GM12878 (cell line): ENCODE measurements at regions not wholly inside any gene's neighbourhood (a gene's known extent, or its start where the extent isn't known, plus 50 kb on each side); places are given as distances from the start of the nearest gene placed in this dataset.

Experiments used
- ATAC-seq: fragments of 200-7000 bp; cut with Tn5 transposase; 3 replicates; pipeline ENCODE4 v1.9.1; 2020; ENCODE audit warnings: mild to moderate bottlenecking, moderate library complexity
- BruUV-seq: library from RNA; stranded (reverse); fragments of 400-500 nt; replicated peaks from 2 replicates; lab custom pipeline; 2021; lab: Mats Ljungman, UMichigan
- CTCF ChIA-PET: fragments of 300-600 bp; sonication (Branson Sonifier 250); formaldehyde crosslinking; extraction: SDS; loops from one replicate; lab custom pipeline; 2021; ENCODE audit warnings: inconsistent platforms; lab: Yijun Ruan, JAX
- POLR2A ChIA-PET: fragments of 350-600 bp; formaldehyde crosslinking; extraction: SDS; loops from one replicate; lab custom pipeline; 2021; ENCODE audit warnings: inconsistent platforms; lab: Charles Lee
- RAD21 ChIA-PET: fragments of 300-600 bp; sonication (Branson Sonifier 250); formaldehyde crosslinking; loops from one replicate; lab custom pipeline; 2023; ENCODE audit warnings: antibody characterized with exemption; ENCODE audit not compliant: unreplicated experiment; lab: Charles Lee
- SMC1A ChIA-PET: fragments of 300-600 bp; sonication (Branson Sonifier 250); formaldehyde crosslinking; loops from one replicate; lab custom pipeline; 2023; ENCODE audit not compliant: unreplicated experiment, uncharacterized antibody; lab: Charles Lee
- DNase-seq: peaks from one replicate; pipeline ENCODE4 v3.0.0-alpha.2; 2011; ENCODE audit warnings: low read depth, low spot score
- FAIRE-seq: peaks from 3 replicates; lab custom pipeline; 2011; peaks lifted over from hg19 to GRCh38; lab: Jason Lieb, UNC
- H2AFZ ChIP-seq: 2 replicates; pipeline ENCODE4 v1.6.0; 2011; ENCODE audit warnings: low read depth, low read length, control low read depth; ENCODE audit not compliant: control insufficient read depth
- H3K27ac ChIP-seq: 2 replicates; pipeline ENCODE4 v1.5.1; 2011; ENCODE audit warnings: control low read depth; ENCODE audit not compliant: control insufficient read depth, insufficient read depth
- H3K27me3 ChIP-seq, 2 experiments: replicated peaks in 1 of 2; 2 replicates each; pipeline versions ENCODE4 v1.6.0 to v1.6.1; 2011; ENCODE audit warnings: low read length in 1 of 2; ENCODE audit not compliant: control insufficient read depth in 2 of 2, insufficient read depth in 2 of 2
- H3K36me3 ChIP-seq, 2 experiments: 2 replicates each; pipeline ENCODE4 v1.5.1; 2011; ENCODE audit warnings: low read length in 1 of 2; ENCODE audit not compliant: control insufficient read depth in 2 of 2, insufficient read depth in 2 of 2
- H3K4me1 ChIP-seq: 2 replicates; pipeline ENCODE4 v1.6.1; 2011; ENCODE audit warnings: mild to moderate bottlenecking, low read length, moderate library complexity, mixed read lengths; ENCODE audit not compliant: control insufficient read depth, insufficient read depth
- H3K4me2 ChIP-seq: 2 replicates; pipeline ENCODE4 v1.6.0; 2011; ENCODE audit warnings: control low read depth; ENCODE audit not compliant: control insufficient read depth, insufficient read depth
- H3K4me3 ChIP-seq: fragments of 200-600 bp; sonication (generic); 2 replicates; pipeline ENCODE4 v1.5.1; 2016
- H3K79me2 ChIP-seq: 2 replicates; pipeline ENCODE4 v1.6.0; 2011; ENCODE audit warnings: low read length; ENCODE audit not compliant: control insufficient read depth, insufficient read depth
- H3K9ac ChIP-seq: 2 replicates; pipeline ENCODE4 v1.8.0; 2011; ENCODE audit warnings: low read length, control low read depth, mixed read lengths; ENCODE audit not compliant: control insufficient read depth, insufficient read depth
- H3K9me3 ChIP-seq: replicated peaks from 3 replicates; pipeline ENCODE4 v1.5.1; 2011; ENCODE audit warnings: mild to moderate bottlenecking, low read length; ENCODE audit not compliant: control insufficient read depth, insufficient read depth
- H4K20me1 ChIP-seq: 2 replicates; pipeline ENCODE4 v1.6.0; 2011; ENCODE audit not compliant: control insufficient read depth, insufficient read depth
- ATF2 ChIP-seq: IDR thresholded peaks from 2 replicates; pipeline ENCODE4 v1.6.1; 2012; ENCODE audit warnings: low read length, inconsistent platforms
- BCL3 ChIP-seq: IDR thresholded peaks from 2 replicates; pipeline ENCODE4 v1.6.1; 2011; ENCODE audit warnings: borderline replicate concordance, low read depth, mild to moderate bottlenecking, moderate library complexity, low read length; ENCODE audit not compliant: insufficient read depth, poor library complexity, severe bottlenecking
- NFYB ChIP-seq: IDR thresholded peaks from 2 replicates; pipeline ENCODE4 v1.6.1; 2011; ENCODE audit warnings: low read depth, mild to moderate bottlenecking, low read length, improper control_type of control experiment, moderate library complexity; ENCODE audit not compliant: insufficient read depth
- NRF1 ChIP-seq: conservative IDR thresholded peaks from 2 replicates; pipeline ENCODE4 v1.6.1; 2011; ENCODE audit warnings: mild to moderate bottlenecking, low read depth, low read length, improper control_type of control experiment
- PRDM15 ChIP-seq: fragments of 450-650 bp; formaldehyde crosslinking; IDR thresholded peaks from 2 replicates; pipeline ENCODE4 v1.4.0; 2020; ENCODE audit warnings: mild to moderate bottlenecking, moderate library complexity
- ZBTB4 ChIP-seq: fragments of 450-650 bp; formaldehyde crosslinking; IDR thresholded peaks from 2 replicates; pipeline ENCODE4 v1.4.0; 2022; ENCODE audit warnings: mild to moderate bottlenecking, moderate library complexity
- in situ Hi-C: fragments of 300-500 bp; cut with MboI; formaldehyde crosslinking; loops from 9 replicates; pipeline ENCODE4 v1.14.3; 2018; ENCODE audit warnings: mixed read lengths
- intact Hi-C: fragments of 100-400 bp; cut with micrococcal nuclease; formaldehyde crosslinking; loops from one replicate; pipeline ENCODE4 v1.14.2; 2022; ENCODE audit not compliant: unreplicated experiment

GRCh38 chr6:120354452-120355098 lies 979.7 kb downstream of the TBC1D32 start (continued):
- TF ChIP-seq NFYB, result no peak

GRCh38 chr6:120352491-120352890 lies 981.8 kb downstream of the TBC1D32 start:
- no peaks in the 10 kb centered on the region for H3K36me3 ChIP-seq
- H4K20me1 ChIP-seq, result no peaks in the 10 kb centered on the region
- FAIRE-seq, result no peak
- in situ Hi-C loops (no loop called here), intact Hi-C loops (no loop called here)
- H3K27me3 ChIP-seq, result no peaks in the 10 kb centered on the region
- H3K79me2 ChIP-seq, result no peaks in the 10 kb centered on the region
- H2AFZ ChIP-seq, result no peak overlapping the region
- no peaks in the 10 kb centered on the region for H3K9me3 ChIP-seq
- H3K4me2 ChIP-seq, result no peak overlapping the region
- RAD21 ChIA-PET, result no interaction called here
- H3K4me3 ChIP-seq, result no peak overlapping the region
- ATAC-seq, result no peak
- no peak overlapping the region for H3K27ac ChIP-seq
- CTCF ChIA-PET, result no interaction called here
- SMC1A ChIA-PET, result no interaction called here
- DNase-seq, result no peak
- H3K9ac ChIP-seq, result no peak overlapping the region
- BruUV-seq, result no TSS peak
- POLR2A ChIA-PET, result no interaction called here
- TF ChIP-seq ATF2, result no peak
- no peak for TF ChIP-seq PRDM15 (CRISPR knock-in tag)
- no peak for TF ChIP-seq NRF1
- no peak for TF ChIP-seq ZBTB4 (CRISPR knock-in tag)
- TF ChIP-seq BCL3, result no peak
- no peaks in the 10 kb centered on the region for H3K4me1 ChIP-seq
